ENCODE measurements at regions not wholly inside any gene's neighbourhood (a gene's known extent, or its start where the extent isn't known, plus 50 kb on each side); places are given as distances from the start of the nearest gene placed in this dataset.

DNA sequence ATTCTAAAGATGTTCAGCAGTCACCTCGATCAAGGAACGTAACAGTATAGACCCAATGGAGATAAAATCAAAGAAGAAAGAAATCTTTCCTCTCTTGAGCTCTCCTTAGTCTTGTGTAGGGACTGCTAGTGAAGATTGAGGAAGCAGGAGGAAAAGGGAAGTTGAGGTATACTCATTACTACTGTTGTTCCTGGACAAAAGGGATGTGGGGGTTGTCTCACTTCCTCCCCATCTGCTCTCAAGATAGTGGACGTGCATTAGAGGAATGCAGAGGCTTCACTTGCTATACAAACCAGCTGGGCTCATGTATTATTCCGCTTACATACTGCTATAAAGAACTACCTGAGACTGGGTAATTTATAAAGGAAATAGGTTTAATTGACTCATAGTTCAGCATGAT lies 208.9 kb upstream of the ARHGEF9 start:
- ChIA-PET CTCF (no interaction called here), POLR2A (no interaction called here)
- Mint-ChIP-seq H3K27me3 (no peaks in the 10 kb centered on the region), H3K4me3 (no peak overlapping the region), H3K9me3 (peaks cover 11% of the 10 kb centered on the region), H3K4me1 (ENCODE audit: low read depth) (no peaks in the 10 kb centered on the region), H3K36me3 (no peaks in the 10 kb centered on the region), H3K27ac (no peak overlapping the region)
- intact Hi-C loops (cut with micrococcal nuclease) = no loop called here
- no peak for DNase-seq

DNA sequence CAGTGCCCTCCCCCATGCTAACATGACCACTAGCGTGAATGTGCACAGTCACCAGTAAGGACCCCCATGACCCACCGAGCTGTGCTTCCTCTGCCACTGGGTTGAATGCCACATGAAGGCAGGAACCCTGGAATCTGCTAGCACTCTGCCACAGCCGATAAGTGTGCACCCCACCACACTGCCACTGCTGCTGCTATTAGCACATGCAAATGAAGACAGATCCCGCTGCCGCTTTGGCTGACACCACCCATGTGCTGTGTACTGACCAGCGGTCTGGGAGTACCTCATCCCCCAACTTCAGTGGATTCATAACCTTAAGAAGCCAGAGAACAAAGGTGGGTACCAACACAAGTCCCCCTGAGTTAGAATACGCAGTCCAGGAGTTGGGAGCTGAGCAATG lies 200.9 kb upstream of the ARHGEF9 start:
- H3K9me3 Mint-ChIP-seq = peaks cover 20% of the 10 kb centered on the region
- no peak overlapping the region for H3K4me3 Mint-ChIP-seq
- ChIA-PET POLR2A (no interaction called here), CTCF (no interaction called here)
- DNase-seq = no peak
- H3K27me3 Mint-ChIP-seq = no peaks in the 10 kb centered on the region
- H3K27ac Mint-ChIP-seq = no peak overlapping the region
- H3K4me1 Mint-ChIP-seq (ENCODE audit: low read depth) = no peaks in the 10 kb centered on the region
- intact Hi-C loops (cut with micrococcal nuclease) = no loop called here
- H3K36me3 Mint-ChIP-seq = no peaks in the 10 kb centered on the region

GRCh38 chrX:63979480-63979879 lies 194.5 kb upstream of the ARHGEF9 start:
- Mint-ChIP-seq H3K27me3 (no peaks in the 10 kb centered on the region), H3K9me3 (peaks cover 24% of the 10 kb centered on the region), H3K36me3 (no peaks in the 10 kb centered on the region), H3K4me3 (no peak overlapping the region), H3K27ac (no peak overlapping the region), H3K4me1 (ENCODE audit: low read depth) (no peaks in the 10 kb centered on the region)
- CTCF ChIA-PET = no interaction called here
- intact Hi-C loops (cut with micrococcal nuclease) = no loop called here
- DNase-seq = no peak
- POLR2A ChIA-PET = no interaction called here

DNA sequence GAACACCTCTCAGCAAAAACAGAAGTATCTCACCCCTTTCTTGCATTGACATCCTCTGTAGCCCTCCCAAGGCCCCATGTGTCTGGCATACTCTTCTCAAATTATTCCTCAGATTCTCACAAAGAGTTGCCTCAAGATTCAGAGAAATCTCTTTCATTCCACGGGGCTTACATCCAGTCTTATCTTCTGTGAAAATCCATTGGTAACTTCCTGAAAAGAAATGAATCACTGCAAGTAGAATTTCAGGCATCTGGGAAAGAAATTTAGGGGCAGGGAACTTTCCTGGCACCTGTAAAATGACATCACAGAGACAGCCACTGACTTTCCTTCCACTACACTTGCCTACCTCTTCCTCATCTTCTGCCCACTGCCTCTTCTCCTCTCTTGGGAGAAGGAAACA lies 182.5 kb upstream of the ARHGEF9 start:
- H3K4me3 Mint-ChIP-seq = no peak overlapping the region
- CTCF ChIA-PET = no interaction called here

GRCh38 chrX:63963095-63963784 lies 178.2 kb upstream of the ARHGEF9 start:
- no peak for DNase-seq
- H3K4me1 Mint-ChIP-seq (ENCODE audit: low read depth) = no peaks in the 10 kb centered on the region
- CTCF ChIA-PET = no interaction called here
- H3K4me3 Mint-ChIP-seq = no peak overlapping the region
- POLR2A ChIA-PET = no interaction called here
- H3K27ac Mint-ChIP-seq = no peak overlapping the region
- H3K27me3 Mint-ChIP-seq = no peaks in the 10 kb centered on the region
- H3K36me3 Mint-ChIP-seq = no peaks in the 10 kb centered on the region
- intact Hi-C loops (cut with micrococcal nuclease) = no loop called here
- H3K9me3 Mint-ChIP-seq = peaks cover 27% of the 10 kb centered on the region

More for the DNA sequence above, 182.5 kb upstream of the ARHGEF9 start:
- DNase-seq = no peak
- no peak overlapping the region for H3K27ac Mint-ChIP-seq
- H3K36me3 Mint-ChIP-seq = no peaks in the 10 kb centered on the region
- H3K4me1 Mint-ChIP-seq (ENCODE audit: low read depth) = no peaks in the 10 kb centered on the region
- H3K9me3 Mint-ChIP-seq = peaks cover 26% of the 10 kb centered on the region
- POLR2A ChIA-PET = no interaction called here
- no peaks in the 10 kb centered on the region for H3K27me3 Mint-ChIP-seq
- intact Hi-C loops (cut with micrococcal nuclease) = no loop called here

- no peak for DNase-seq
- ChIA-PET POLR2A (no interaction called here), CTCF (no interaction called here)
- Mint-ChIP-seq H3K27me3 (no peaks in the 10 kb centered on the region), H3K36me3 (no peaks in the 10 kb centered on the region), H3K27ac (no peak overlapping the region), H3K4me1 (ENCODE audit: low read depth) (no peaks in the 10 kb centered on the region), H3K9me3 (peaks cover 21% of the 10 kb centered on the region), H3K4me3 (no peak overlapping the region)
- intact Hi-C loops (cut with micrococcal nuclease) = no loop called here
These were observed 176.9 kb upstream of the ARHGEF9 start for GRCh38 chrX:63961964-63962363.

- ChIA-PET POLR2A (no interaction called here), CTCF (no interaction called here)
- intact Hi-C loops (cut with micrococcal nuclease) = no loop called here
- DNase-seq = no peak
- H3K9me3 Mint-ChIP-seq = peaks cover 13% of the 10 kb centered on the region
- H3K27me3 Mint-ChIP-seq = no peaks in the 10 kb centered on the region
- H3K27ac Mint-ChIP-seq = no peak overlapping the region
- no peak overlapping the region for H3K4me3 Mint-ChIP-seq
- no peaks in the 10 kb centered on the region for H3K36me3 Mint-ChIP-seq
- no peaks in the 10 kb centered on the region for H3K4me1 Mint-ChIP-seq (ENCODE audit: low read depth)
These were observed 175.0 kb upstream of the ARHGEF9 start for GRCh38 chrX:63959975-63960374.

- Mint-ChIP-seq H3K4me3 (no peak overlapping the region), H3K27me3 (no peaks in the 10 kb centered on the region), H3K4me1 (ENCODE audit: low read depth) (no peaks in the 10 kb centered on the region), H3K9me3 (peaks cover 25% of the 10 kb centered on the region), H3K27ac (no peak overlapping the region), H3K36me3 (no peaks in the 10 kb centered on the region)
- intact Hi-C loops (cut with micrococcal nuclease) = no loop called here
- ChIA-PET POLR2A (no interaction called here), CTCF (no interaction called here)
- DNase-seq = no peak
These were observed 173.3 kb upstream of the ARHGEF9 start for GRCh38 chrX:63958134-63958865.

- H3K9me3 Mint-ChIP-seq = peaks cover 7% of the 10 kb centered on the region
- ChIA-PET CTCF (no interaction called here), POLR2A (no interaction called here)
These were observed 150.8 kb upstream of the ARHGEF9 start for GRCh38 chrX:63935835-63936234.

DNA sequence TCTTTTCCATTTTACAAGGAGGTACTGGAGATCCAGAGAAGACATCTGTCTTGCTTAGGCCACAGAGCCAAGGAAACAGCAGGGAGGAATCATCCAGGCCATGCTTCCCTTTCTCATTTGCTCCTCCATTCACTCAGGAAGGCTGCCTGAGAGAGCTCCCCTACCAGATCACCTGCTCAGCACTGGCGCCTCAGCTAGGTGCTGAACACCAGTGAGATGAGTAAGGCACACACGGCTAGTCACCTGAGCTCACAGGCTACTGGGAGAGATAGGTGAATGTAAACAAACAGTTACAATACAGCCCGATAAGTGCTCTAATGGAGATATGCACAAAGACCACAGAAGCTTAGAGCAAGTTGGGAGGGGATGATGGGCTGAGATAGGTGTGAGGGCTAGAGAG lies 149.8 kb upstream of the ARHGEF9 start:
- Mint-ChIP-seq H3K36me3 (no peaks in the 10 kb centered on the region), H3K27ac (no peak overlapping the region)

More at GRCh38 chrX:63935835-63936234, 150.8 kb upstream of the ARHGEF9 start:
- DNase-seq = no peak
- no peaks in the 10 kb centered on the region for H3K27me3 Mint-ChIP-seq
- H3K27ac Mint-ChIP-seq = no peak overlapping the region
- no peaks in the 10 kb centered on the region for H3K36me3 Mint-ChIP-seq
- intact Hi-C loops (cut with micrococcal nuclease) = no loop called here
- no peaks in the 10 kb centered on the region for H3K4me1 Mint-ChIP-seq (ENCODE audit: low read depth)
- H3K4me3 Mint-ChIP-seq = no peak overlapping the region

GRCh38 chrX:63934160-63934559 lies 149.1 kb upstream of the ARHGEF9 start:
- DNase-seq = no peak
- no peaks in the 10 kb centered on the region for H3K4me1 Mint-ChIP-seq (ENCODE audit: low read depth)
- H3K27ac Mint-ChIP-seq = no peak overlapping the region
- H3K4me3 Mint-ChIP-seq = no peak overlapping the region
- H3K27me3 Mint-ChIP-seq = no peaks in the 10 kb centered on the region
- no peaks in the 10 kb centered on the region for H3K36me3 Mint-ChIP-seq
- POLR2A ChIA-PET = no interaction called here
- peaks cover 7% of the 10 kb centered on the region for H3K9me3 Mint-ChIP-seq
- intact Hi-C loops (cut with micrococcal nuclease) = no loop called here
- CTCF ChIA-PET = no interaction called here

More for the DNA sequence above, 149.8 kb upstream of the ARHGEF9 start:
- Mint-ChIP-seq H3K4me3 (no peak overlapping the region), H3K4me1 (ENCODE audit: low read depth) (no peaks in the 10 kb centered on the region), H3K9me3 (peaks cover 7% of the 10 kb centered on the region), H3K27me3 (no peaks in the 10 kb centered on the region)
- DNase-seq = no peak
- ChIA-PET POLR2A (no interaction called here), CTCF (interaction anchor here (0.7 kb wide), 1 partner anchor 313 kb away, joined by 3 read pairs; no protein-coding TSS in a partner anchor)
- intact Hi-C loops (cut with micrococcal nuclease) = no loop called here

DNA sequence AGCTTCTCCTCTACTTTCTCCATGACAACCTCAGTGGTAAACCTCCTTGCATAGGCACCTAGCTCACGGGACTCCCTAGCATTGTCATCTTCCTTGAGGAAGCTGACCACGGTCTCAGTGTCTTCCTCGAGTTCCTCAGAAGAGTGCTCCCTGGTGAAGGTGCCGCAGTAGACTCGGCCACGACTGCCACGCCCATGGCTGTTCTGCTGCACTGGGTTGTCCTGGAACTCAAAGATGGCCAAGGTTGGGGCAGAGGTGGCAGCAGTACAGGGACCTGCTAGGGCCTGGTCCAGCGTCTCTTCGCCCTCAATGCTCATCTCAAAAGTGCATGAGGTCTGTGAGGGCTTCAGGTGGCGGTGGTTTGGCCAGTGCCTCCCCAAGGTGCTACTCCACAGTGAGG lies 147.9 kb upstream of the ARHGEF9 start:
- POLR2A ChIA-PET = no interaction called here
- H3K4me1 Mint-ChIP-seq (ENCODE audit: low read depth) = no peaks in the 10 kb centered on the region
- CTCF ChIA-PET = no interaction called here
- no peak overlapping the region for H3K27ac Mint-ChIP-seq
- H3K9me3 Mint-ChIP-seq = peaks cover 8% of the 10 kb centered on the region
- intact Hi-C loops (cut with micrococcal nuclease) = no loop called here
- no peak for DNase-seq
- H3K4me3 Mint-ChIP-seq = no peak overlapping the region
- H3K36me3 Mint-ChIP-seq = no peaks in the 10 kb centered on the region
- no peaks in the 10 kb centered on the region for H3K27me3 Mint-ChIP-seq

GRCh38 chrX:63932006-63932405 lies 147.0 kb upstream of the ARHGEF9 start:
- Mint-ChIP-seq H3K27ac (no peak overlapping the region), H3K4me1 (ENCODE audit: low read depth) (no peaks in the 10 kb centered on the region), H3K4me3 (no peak overlapping the region), H3K27me3 (no peaks in the 10 kb centered on the region), H3K9me3 (peaks cover 8% of the 10 kb centered on the region), H3K36me3 (no peaks in the 10 kb centered on the region)
- ChIA-PET CTCF (no interaction called here), POLR2A (no interaction called here)
- DNase-seq = no peak
- intact Hi-C loops (cut with micrococcal nuclease) = no loop called here

Measured in activated CD4-positive, alpha-beta memory T cell treated with anti-CD3 and anti-CD28 coated beads for 36 hours (primary cell).